ENCODE measurements at regions not wholly inside any gene's neighbourhood (a gene's known extent, or its start where the extent isn't known, plus 50 kb on each side); places are given as distances from the start of the nearest gene placed in this dataset.

GRCh38 chr5:63794296-63794695, 167.9 kb downstream of the HTR1A start:
- TF ChIP-seq CTCF (IDR thresholded peaks at IDR 0.05; ENCODE audit: control extremely low read depth in 1 of 3, insufficient read depth in 1 of 3, low read depth in 1 of 3, low read length in 3 of 3) = no peak
- no peak for TF ChIP-seq TAF1 (IDR thresholded peaks at IDR 0.05; ENCODE audit: low read depth, low read length)
- TF ChIP-seq MAX (IDR thresholded peaks at IDR 0.05) = no peak
- no peak for TF ChIP-seq EZH2 (IDR thresholded peaks at IDR 0.05; ENCODE audit: low read depth, low read length, severe bottlenecking)
- no peak for TF ChIP-seq BRCA1 (IDR thresholded peaks at IDR 0.05; ENCODE audit: low read depth, low read length)
- TF ChIP-seq YY1 (IDR thresholded peaks at IDR 0.05; ENCODE audit: low read depth, low read length) = no peak
- TF ChIP-seq POLR2A (IDR thresholded peaks at IDR 0.05; ENCODE audit: control extremely low read depth in 1 of 2, low read depth in 2 of 2, low read length in 2 of 2) = no peak

Data from H1 (cell line).